GM11168 (cell line): ENCODE measurements at regions not wholly inside any gene's neighbourhood (a gene's known extent, or its start where the extent isn't known, plus 50 kb on each side); places are given as distances from the start of the nearest gene placed in this dataset.

Experiments used
- in situ Hi-C: fragments of 300-500 bp; cut with MboI; formaldehyde crosslinking; loops from one replicate; pipeline ENCODE4 v1.12.0; 2022; ENCODE audit warnings: low sequenced_read_pairs; ENCODE audit not compliant: unreplicated experiment

DNA sequence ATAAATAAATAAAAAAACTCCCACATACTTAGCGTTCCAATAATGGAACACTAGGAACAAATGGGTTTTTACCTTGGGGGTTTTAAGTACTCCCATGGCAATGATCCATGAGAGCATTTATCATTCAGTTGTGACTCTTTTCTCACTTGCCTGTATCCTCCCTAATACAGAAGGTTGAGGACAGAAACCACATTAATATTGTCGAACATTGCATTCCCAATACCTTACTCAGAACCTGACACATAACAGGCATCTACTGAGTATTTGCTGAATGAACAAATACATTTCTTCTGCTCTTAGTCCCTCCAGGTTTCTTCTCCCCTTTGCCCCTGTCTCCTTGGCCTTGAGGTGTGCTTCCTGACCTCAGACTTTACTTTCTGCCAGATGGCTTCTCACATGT, 175.9 kb downstream of the CEMIP2 start:
- in situ Hi-C loops = no loop called here

DNA sequence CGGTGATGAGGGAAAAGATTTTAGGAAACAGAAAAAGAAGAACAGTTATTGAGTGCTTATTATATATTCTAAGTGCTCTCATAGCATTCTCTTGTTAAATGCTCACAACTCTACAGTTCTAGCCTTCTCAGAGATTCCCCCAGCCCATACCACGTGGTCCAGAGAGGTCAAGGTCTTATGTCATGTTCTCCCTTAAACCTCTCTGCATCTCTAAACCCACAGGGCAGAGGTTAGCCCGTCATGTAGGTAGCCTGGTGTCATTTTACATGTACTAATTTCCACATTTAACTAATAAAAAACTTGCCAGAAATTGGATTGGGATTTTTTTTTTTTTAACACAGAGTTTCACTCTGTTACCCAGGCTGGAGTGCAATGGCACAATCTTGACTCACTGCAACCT, 178.0 kb downstream of the CEMIP2 start:
- in situ Hi-C loops = no loop called here

DNA sequence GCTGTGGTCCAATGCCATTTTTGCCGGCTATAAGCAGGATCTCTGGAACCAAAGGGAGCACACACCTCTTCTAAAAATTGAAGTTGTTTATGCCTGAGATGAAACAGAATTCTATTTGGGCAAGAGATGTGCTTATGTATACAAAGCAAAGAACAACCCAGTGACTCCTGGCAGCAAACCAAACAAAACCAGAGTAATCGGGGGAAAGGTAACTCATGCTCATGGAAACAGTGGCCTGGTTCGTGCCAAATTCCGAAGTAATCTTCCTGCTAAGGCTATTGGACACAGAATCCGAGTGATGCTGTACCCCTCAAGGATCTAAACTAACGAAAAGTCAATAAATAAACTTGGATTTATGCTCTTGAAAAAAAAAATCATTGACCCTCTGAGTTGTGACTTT, 178.7 kb downstream of the CEMIP2 start:
- in situ Hi-C loops = no loop called here

DNA sequence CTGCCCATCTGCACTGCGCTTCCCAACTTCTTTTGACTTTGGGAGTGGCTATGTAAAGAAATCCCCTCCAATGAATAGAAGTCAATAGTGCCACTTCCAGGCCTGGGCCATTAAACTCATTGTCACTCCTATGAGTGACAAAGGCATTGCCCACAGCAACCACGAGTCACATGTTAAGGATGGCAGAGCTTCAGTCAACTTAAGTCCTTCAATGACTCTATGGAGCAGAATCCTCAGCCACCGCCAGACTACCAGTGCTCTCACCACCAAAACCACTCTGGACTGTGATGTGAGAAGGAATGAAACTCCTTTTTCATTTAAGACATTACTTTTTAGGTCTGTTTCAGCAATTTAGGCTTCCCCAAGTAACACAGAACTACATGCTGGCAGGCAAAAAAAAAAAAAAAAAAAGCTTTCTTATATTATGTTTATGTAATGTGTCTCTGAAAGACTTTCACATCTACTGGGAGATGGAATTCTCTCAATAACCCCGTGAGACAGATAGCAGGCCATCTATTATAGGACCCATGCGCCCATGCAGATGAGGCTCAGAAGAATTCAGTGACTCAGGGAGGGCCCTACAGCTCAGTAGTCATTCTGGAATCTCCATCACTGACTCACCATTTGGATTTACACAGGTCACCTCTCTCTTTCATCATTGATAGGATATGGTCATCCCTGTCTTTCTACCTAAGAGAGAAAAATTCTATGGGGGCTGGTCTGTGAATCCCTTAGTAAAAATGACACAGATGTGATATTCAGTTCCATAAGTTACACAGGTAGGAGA, 180.5 kb downstream of the CEMIP2 start:
- in situ Hi-C loops = no loop called here

DNA sequence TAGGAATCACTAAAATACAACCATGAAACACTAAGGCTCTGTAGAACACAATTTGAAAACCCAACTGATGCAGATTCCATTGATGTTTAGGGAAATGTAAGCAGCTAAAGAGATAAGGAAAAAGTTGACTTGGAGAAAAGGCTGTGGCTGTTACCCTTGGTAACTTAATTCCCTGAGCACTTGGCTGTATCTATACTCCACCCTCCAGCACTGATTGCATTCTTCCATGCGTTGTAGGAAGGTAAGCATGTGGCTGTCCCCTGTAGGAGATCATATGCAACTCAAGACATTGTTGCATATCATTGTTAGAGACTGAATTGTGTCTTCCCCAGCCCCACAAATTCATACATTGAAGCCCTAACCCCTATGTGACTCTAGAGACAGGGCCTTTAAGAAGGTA, 184.5 kb downstream of the CEMIP2 start:
- in situ Hi-C loops = no loop called here

DNA sequence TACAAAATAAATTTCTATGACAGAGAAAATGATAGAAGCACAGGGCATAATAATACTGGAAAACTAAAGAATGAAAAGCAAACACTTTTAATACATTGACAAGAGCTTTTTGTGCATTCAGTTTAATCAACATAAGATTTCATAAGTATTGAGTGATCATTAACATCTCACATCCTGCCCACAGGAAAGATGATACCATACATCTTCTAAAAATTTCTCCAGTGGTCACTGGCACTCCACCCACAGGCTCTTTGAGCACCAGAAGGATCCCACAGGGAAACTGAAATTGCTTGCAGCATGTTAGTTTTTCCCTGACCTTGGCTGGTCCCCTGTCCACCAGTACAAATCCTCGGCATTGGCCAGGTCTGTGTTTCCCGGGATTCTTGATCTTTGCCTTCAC, 186.0 kb downstream of the CEMIP2 start:
- in situ Hi-C loops = no loop called here

DNA sequence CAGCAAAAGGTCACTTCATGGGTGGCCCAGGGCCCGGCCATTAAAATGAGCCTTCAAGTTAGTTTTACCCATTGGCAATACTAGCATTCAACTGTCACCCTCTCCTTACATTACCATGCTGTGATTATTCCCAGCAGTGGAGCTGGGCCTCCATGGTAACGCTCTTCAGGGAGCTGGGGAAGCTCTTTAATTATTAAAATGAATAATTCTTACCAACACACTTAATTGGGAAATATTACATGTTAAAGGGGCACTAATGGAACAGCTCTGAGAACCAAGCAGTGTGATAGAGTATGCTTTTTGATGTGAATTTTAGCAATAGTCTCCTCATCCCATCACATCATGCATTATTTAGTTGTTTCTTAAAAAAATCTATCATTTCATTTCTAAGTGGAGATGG, 187.2 kb downstream of the CEMIP2 start:
- in situ Hi-C loops = no loop called here

DNA sequence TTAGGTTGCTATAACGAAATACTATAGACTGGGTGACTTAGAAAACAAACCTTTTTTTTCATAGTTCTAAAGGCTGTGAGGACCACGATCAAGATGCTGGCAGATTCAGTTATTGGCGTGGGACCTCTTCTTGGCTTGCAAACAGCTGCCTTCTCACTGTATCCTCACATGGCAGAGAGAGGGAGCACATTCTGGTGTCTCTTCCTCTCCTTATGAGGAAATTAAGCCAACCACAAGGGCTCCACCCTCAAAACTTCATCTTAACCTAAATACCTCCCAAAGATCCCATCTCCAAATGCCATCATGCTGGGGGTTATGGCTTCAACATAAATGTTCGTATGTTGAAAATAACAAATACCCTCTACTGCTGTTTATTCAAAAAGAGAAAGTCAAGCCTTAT, 197.1 kb downstream of the CEMIP2 start:
- in situ Hi-C loops = no loop called here

DNA sequence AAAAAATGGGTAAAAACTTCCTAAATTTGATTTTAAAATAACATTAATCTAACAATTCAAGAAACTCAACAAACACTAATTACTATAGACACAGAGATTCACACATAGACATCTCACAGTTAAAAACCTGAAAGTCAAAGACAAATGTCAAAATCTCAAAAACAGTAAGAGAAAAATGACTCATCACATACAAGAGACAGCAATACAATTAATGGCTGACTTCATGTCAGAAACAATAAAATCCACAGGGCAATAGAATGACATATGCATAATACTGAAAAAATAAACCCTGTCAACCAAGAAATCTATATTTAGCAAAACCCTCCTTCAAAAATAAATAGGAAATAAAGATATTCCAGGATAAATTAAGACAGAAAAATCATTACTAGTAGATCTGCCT, 200.4 kb downstream of the CEMIP2 start:
- in situ Hi-C loops = no loop called here

DNA sequence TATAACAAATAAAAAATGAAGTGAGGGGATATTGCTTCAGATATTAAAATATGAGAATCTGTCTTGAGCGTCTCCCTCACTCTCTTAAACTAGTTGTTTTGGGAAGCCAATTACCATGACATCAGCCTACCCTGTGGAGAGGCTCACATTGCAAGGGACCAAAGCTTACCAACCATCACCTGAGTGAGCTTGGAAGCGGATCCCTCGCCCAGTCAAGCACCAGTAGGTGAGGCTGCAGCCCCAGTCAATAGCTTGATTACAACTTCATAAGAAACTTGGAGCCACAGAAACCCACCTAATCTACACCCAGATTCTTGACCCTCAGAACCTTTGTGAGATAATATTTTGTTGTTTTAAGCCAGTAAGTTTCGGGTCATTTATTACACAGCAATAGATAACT, 206.2 kb downstream of the CEMIP2 start:
- in situ Hi-C loops = no loop called here

DNA sequence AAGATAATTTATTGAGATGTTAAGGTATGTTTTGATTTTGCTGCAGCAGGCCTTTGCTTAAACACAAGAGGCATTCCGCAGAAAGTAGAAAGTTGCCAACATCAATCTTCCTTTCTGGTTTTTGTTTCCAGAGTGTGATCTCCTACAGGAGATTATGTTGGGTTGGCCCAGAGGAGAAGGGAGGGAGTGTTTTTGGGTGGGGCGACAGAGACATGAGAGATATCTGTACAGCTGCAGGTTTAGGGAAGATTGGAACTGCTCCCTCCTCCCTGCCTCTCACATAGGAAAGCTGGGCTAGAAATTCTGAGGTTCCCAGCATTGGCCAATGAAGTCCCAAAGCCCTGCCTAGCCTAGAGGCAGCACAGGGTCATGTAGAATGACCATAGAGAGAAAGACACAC, 211.0 kb downstream of the CEMIP2 start:
- in situ Hi-C loops = no loop called here

DNA sequence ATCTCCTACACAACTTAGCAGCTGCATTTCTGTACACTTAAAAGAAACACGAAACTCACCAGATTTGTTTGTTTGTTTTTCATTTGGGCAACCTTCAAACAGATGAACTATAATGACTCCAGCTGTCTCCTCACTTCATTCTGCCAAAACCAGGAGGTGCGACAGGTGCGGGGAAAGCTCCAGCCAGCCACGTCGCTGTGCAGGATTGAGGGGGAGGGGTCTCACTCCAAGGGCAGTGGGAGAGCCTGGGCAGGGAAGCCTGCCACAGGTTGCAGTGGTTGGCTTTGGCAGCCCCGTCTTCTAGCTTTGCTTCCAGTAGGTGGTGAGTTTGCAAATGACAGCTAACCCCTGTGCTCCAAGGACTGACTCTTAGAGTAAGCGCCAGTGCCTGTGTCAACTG, 215.8 kb downstream of the CEMIP2 start:
- in situ Hi-C loops = no loop called here

DNA sequence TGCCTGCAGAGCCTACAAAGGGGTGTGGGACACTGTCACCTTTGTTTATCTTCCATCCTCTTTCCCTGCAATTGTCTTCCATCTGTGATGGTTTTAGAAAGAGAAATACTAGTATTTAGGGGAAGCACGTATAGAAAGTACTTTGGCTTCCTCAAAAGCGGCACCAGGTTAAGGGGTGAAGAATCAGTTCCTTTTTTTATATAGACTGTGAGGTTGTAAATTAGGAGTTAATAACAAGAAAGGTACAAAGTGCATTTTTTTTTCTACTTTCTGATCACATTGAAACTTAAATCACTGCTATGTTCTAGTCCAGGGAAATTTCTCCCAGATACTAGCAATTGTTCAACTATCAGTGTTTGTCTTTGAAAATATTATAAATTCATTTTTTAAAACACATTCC, 219.3 kb downstream of the CEMIP2 start:
- in situ Hi-C loops = no loop called here

DNA sequence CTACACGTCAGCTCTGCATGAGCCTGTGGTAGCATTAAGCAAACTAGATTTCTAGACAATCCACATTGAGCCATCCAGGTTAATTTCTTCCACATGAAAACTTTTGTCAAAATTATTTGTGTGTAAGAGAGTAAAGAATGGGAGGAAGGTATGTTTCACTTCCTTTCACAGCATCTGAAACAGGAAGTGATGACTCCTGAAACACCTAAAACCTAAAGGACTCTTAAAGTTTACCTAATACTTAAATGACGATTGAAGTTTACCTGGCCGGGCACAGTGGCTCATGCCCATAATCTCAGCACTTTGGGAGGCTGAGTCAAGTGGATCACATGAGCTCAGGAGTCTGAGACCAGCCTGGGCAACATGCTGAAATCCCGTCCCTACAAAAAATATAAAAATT, 223.8 kb downstream of the CEMIP2 start:
- in situ Hi-C loops = no loop called here

DNA sequence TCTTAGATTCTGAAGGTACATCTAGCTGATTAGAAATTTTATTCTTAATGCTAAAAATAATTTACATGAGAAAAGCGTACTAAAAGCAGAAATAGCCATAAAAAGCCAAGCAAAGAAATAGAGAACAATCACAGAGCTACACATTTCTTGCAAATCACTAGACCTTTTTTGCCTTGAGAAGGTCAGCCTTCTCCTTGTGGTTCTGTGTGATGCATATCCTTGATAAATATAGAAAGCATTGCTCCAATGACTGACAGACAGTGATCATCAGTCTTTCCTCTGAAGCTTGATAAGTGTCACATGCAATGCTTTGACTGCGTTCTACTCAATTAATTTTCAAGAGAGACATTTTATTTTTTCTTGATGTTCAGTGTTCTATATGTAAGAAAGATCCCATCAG, 226.9 kb downstream of the CEMIP2 start:
- in situ Hi-C loops = no loop called here

DNA sequence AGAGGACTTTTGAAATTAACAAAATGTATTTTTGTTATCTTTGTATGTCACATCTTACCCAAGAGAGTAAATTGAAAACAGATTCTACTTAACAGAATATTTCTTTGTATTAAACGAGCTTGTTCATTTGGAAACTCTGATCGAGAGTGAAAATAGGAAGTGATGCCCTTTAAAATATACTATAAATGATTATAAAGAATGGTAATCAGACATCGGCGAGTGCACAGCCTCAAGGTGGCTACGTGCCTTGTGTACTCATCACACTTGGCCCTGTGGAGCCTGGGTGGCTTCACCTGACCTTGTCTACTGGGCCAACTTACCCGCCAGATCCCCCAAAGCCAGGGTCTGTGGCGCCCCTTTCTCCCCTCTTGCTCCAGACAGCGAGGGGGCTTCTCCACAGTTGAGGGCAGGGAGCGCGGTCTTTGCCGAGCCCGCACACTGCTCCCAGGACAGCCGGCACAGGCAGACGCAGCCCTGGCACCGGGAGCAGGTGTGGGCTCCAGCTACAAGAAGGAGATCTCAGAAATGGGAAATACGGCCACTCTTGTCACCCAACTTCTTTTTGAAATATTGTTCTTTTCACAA, 243.2 kb downstream of the CEMIP2 start:
- in situ Hi-C loops = no loop called here

DNA sequence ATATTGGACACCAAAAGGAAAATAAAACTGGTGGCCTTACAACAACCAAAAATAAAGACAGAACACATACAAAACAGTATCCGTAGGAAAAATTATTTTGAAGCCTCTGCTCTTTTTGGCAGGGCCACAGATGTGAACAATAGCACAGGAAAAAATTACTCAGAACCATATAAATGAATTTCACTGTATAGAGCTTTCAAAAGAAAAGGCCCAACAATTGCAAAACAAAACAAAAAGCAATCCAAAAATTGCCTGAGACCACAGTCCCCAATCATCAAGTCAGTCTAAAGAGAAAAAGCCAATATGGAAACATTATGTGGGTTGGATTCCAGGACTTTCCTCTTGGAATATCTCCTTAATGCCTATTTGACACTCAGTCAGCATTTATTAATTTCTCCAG, 243.8 kb downstream of the CEMIP2 start:
- in situ Hi-C loops = no loop called here

DNA sequence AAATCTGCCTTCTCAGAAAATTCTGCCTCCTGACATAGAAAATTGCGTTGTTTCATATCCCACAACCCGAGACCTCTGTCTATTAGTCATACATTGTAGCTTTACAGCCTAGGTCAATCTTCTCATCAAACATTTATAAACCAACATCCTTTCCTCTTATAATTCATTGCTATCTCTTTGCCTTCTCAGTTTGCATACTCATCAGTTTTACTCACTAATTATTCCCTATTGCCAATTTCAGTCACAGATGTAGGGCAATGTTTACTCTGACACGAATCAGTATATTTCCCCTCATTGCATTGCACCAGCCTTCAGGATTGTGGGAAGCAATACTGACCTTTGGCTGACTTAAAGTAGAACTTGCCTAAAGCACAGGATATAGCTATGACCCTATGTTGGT, 247.2 kb downstream of the CEMIP2 start:
- in situ Hi-C loops = no loop called here

DNA sequence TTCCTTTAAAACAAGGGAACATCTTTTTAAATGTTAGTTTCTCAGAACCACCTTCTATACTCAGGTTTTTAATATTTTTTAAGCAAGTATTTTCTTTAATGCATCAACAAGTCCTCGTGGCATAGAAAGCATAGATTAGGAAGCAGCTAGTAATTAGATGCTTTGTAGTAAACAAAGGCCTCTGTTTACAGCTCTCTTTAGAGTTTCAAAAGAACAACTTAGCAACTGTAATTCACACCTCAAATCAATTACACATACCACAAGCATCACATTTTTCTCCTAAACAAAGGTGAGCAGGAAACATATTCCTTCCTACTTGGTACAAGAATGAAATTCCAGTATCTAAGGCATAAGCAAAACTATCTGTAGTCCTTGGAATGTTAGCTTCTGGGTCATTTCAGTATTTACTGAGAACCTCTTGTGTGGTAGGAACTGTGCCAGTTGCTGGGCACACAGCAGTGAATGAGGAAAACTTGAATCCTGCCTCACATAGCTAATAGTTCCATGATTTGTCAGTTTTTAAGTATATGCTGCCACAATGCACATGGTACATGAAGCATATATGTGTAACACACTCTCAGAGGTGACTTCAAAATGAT, 249.1 kb downstream of the CEMIP2 start:
- in situ Hi-C loops = no loop called here

DNA sequence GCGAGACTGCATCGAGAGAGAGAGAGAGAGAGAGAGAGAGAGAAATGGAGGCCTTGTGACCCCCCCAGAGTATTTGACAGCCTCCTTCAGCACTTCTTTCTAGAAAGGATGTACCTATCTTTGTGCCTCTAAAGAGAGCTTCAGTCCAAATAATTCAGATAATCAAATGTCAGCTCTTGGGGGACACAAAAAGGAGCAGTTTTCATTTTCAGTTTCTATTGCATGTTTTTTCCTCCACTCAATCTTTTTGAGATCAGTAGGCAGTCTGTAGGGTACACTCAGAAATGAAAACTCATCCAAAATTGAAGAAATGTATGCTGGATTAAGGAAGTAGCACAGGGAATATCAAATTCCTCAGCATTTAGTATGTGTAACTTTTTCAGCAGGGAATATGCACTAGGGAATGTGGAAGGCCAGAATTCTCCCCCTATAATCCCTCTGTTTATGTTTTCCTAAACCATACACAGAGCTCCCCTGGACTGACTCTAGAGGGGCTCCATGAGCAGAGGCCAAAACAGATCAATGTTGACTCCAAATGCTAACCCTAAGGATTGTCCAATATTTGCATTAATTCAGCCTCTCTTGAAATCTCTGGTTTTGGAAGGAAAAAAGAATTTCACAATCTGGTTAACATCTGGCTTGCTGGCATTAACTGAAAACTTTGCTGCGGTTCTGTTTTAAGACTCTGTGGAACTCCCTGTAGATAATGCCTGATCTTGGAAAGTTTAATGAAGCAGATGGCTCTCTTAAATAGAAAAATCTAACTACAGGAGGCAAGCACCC, 250.1 kb downstream of the CEMIP2 start:
- in situ Hi-C loops = no loop called here

DNA sequence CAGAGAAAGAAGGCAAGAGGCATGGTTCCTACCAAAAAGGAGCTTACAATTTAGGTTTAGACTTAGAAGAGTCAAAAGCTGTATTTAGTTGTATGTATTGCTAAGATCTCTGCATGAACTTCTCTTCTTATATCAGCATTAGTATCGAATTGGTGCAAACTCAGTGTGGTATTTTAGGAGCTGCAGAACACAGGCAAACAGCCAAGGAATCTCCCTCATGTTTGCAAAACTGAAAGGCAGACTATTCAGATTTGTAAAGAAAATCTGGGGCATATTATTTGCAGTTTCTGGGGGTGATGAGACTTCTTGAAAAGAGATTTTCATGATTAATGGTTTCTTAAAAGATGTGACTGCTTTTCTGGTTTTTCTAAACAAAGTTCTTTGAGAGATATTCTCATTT, 252.7 kb downstream of the CEMIP2 start:
- in situ Hi-C loops = no loop called here
